PFSK-1 (cell line): ENCODE measurements at regions not wholly inside any gene's neighbourhood (a gene's known extent, or its start where the extent isn't known, plus 50 kb on each side); places are given as distances from the start of the nearest gene placed in this dataset.

Source experiments
- POLR2AphosphoS5 ChIP-seq: IDR thresholded peaks from 2 replicates; pipeline ENCODE4 v1.6.1; 2012; ENCODE audit warnings: low read depth, mild to moderate bottlenecking, control low read depth, low read length, moderate library complexity
- REST ChIP-seq, 2 experiments: IDR thresholded peaks; 2 replicates each; pipeline versions ENCODE4 v1.6.1 to v1.8.0; 2011 to 2012; ENCODE audit warnings: low read depth in 2 of 2, low read length in 2 of 2, control low read depth in 1 of 2, inconsistent platforms in 1 of 2, mild to moderate bottlenecking in 1 of 2, moderate library complexity in 1 of 2; ENCODE audit not compliant: insufficient read depth in 1 of 2
- SIN3A ChIP-seq: IDR thresholded peaks from 2 replicates; pipeline ENCODE4 v1.6.1; 2012; ENCODE audit warnings: mild to moderate bottlenecking, low read length, moderate library complexity, borderline replicate concordance; ENCODE audit not compliant: insufficient read depth

GRCh38 chr12:60066655-60067054, 470.8 kb downstream of the SLC16A7 start:
- no peak for TF ChIP-seq REST (IDR thresholded peaks at IDR 0.05; ENCODE audit: insufficient read depth in 1 of 2, low read depth in 2 of 2, low read length in 2 of 2)
- no peak for TF ChIP-seq SIN3A
- no peak for TF ChIP-seq POLR2AphosphoS5
